ENCODE measurements at regions not wholly inside any gene's neighbourhood (a gene's known extent, or its start where the extent isn't known, plus 50 kb on each side); places are given as distances from the start of the nearest gene placed in this dataset.

DNA sequence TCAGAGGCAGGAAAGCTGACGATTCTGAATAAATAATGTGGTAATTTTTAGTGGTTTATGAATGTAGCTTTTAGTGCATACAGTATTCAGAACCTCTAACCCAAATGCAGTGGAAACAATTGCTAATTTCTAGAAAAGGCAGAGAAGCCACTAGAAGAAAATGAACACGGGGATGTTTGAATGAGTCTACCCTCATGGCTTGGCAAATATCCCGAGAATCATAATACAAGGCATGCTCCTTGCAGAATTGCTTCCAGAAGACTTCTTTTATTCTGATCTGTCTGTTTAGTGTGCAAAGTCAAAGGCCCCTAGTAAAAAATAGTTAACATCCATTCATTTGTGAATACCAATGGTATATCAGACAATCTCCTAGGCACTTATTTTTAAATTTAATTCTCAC is 246.8 kb downstream of the LMO4 start:
- H3K36me3 ChIP-seq (ENCODE audit: control insufficient read depth, insufficient read depth, low read length), result no peaks in the 10 kb centered on the region
- ChIA-PET POLR2A (no interaction called here), CTCF (no interaction called here)
- H3K4me3 ChIP-seq (ENCODE audit: low read depth, low read length), result no peak overlapping the region
- no peaks in the 10 kb centered on the region for H3K27me3 ChIP-seq (ENCODE audit: control insufficient read depth, insufficient read depth, low read length)
- TF ChIP-seq, protein P1, sequence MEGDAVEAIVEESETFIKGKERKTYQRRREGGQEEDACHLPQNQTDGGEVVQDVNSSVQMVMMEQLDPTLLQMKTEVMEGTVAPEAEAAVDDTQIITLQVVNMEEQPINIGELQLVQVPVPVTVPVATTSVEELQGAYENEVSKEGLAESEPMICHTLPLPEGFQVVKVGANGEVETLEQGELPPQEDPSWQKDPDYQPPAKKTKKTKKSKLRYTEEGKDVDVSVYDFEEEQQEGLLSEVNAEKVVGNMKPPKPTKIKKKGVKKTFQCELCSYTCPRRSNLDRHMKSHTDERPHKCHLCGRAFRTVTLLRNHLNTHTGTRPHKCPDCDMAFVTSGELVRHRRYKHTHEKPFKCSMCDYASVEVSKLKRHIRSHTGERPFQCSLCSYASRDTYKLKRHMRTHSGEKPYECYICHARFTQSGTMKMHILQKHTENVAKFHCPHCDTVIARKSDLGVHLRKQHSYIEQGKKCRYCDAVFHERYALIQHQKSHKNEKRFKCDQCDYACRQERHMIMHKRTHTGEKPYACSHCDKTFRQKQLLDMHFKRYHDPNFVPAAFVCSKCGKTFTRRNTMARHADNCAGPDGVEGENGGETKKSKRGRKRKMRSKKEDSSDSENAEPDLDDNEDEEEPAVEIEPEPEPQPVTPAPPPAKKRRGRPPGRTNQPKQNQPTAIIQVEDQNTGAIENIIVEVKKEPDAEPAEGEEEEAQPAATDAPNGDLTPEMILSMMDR (IDR thresholded peaks at IDR 0.05; ENCODE audit: insufficient read depth, low read depth, low read length), result no peak
- no peak for DNase-seq (ENCODE audit: low read depth)

DNA sequence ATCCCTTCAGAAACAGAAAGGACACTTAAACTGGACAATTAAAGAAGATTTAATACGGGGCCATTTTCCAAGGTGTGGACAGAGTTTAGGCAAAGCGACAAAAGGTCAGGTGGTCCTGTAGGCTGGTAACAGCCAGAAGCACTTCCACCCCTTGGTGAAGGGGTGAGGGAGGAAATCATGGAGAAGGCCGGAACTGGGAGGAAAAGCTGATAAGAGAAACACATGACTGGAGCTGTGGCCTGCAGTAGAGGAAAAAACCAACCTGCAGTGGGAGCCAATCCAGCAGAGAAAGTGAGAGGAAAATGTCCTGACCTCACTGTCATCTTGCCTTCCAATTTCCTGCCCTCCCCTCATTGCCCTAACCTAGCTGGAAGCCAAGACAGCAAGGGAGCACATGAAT is 249.8 kb downstream of the LMO4 start:
- TF ChIP-seq, protein P1 (IDR thresholded peaks at IDR 0.05; ENCODE audit: insufficient read depth, low read depth, low read length), result no peak
- Histone ChIP-seq H3K36me3 (ENCODE audit: control insufficient read depth, insufficient read depth, low read length) (no peaks in the 10 kb centered on the region), H3K4me3 (ENCODE audit: low read depth, low read length) (no peak overlapping the region), H3K27me3 (ENCODE audit: control insufficient read depth, insufficient read depth, low read length) (no peaks in the 10 kb centered on the region)
- ChIA-PET POLR2A (no interaction called here), CTCF (interaction anchor here (1.6 kb wide), 1 partner anchor 10 kb away, joined by 4 read pairs; no protein-coding TSS in a partner anchor)
- no peak for DNase-seq (ENCODE audit: low read depth)

DNA sequence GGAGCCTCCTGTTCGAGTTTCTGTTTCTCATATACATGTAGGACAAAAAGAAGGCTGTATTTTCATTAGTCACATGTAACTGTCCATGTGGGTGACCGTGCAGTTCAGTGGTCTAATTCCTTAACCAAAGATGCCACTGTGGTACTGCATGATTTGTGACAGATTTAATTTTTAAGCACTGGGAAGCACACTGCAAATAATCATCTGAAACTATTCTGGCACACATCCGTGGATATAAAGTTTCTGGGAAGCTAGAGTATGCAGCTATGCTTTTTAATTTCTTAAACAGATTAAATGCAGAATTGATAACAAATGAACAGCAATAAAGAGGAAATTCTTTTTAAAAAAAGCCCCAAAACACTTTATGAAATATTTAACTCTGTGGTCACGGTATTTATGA is 254.8 kb downstream of the LMO4 start:
- Histone ChIP-seq H3K4me3 (ENCODE audit: low read depth, low read length) (no peak overlapping the region), H3K36me3 (ENCODE audit: control insufficient read depth, insufficient read depth, low read length) (no peaks in the 10 kb centered on the region), H3K27me3 (ENCODE audit: control insufficient read depth, insufficient read depth, low read length) (no peaks in the 10 kb centered on the region)
- CTCF ChIA-PET, result interaction anchor here (0.6 kb wide), 1 partner anchor 640 kb away, joined by 3 read pairs; no protein-coding TSS in a partner anchor
- POLR2A ChIA-PET, result no interaction called here
- TF ChIP-seq, protein P1 (IDR thresholded peaks at IDR 0.05; ENCODE audit: insufficient read depth, low read depth, low read length), result no peak
- DNase-seq (ENCODE audit: low read depth), result no peak

DNA sequence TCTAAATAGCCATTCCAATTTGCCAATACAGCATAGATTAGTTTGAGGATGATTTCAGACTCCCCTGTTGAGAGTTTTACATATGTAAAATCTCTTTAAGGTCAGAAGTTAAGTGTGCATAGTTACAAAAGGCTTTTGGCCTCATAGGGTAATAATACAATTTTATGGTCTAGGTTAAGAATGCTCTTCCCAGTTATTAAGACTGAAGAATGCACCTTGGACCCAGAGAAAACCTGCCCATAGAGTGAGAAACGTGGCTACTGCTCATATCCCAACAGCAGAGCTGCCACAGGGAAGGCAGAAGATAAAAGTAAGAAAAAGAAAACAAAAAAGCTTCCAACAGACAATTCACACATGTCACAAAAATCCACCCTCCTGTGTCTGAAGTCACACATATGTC is 255.9 kb downstream of the LMO4 start:
- CTCF ChIA-PET, result interaction anchor here (0.9 to 1.4 kb wide), 2 partner anchors 20 to 369 kb away, joined by 3 read pairs; no protein-coding TSS in a partner anchor
- TF ChIP-seq, protein P1 (IDR thresholded peaks at IDR 0.05; ENCODE audit: insufficient read depth, low read depth, low read length), result no peak
- H3K36me3 ChIP-seq (ENCODE audit: control insufficient read depth, insufficient read depth, low read length), result no peaks in the 10 kb centered on the region
- no peak for DNase-seq (ENCODE audit: low read depth)
- H3K27me3 ChIP-seq (ENCODE audit: control insufficient read depth, insufficient read depth, low read length), result no peaks in the 10 kb centered on the region
- no peak overlapping the region for H3K4me3 ChIP-seq (ENCODE audit: low read depth, low read length)
- POLR2A ChIA-PET, result no interaction called here

DNA sequence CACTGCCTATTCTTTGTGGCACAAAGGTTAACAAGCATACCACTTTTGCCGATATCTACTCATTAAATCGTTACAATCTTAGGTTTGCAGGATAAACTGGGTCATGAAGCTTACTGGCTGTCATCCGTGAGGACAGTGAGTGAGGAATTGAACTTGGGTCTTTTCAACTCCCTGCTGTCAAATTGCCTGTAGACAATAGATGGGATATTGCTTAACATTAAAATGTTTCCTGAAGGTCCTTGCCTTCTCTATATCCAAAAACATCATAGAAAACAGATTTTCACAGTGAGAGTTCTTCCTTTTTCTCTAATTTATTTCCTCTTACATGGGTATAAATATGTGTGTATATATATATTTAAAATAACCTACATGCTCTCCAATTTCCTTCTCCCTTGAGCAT is 257.8 kb downstream of the LMO4 start:
- DNase-seq (ENCODE audit: low read depth), result no peak
- ChIA-PET POLR2A (no interaction called here), CTCF (no interaction called here)
- Histone ChIP-seq H3K36me3 (ENCODE audit: control insufficient read depth, insufficient read depth, low read length) (no peaks in the 10 kb centered on the region), H3K4me3 (ENCODE audit: low read depth, low read length) (no peak overlapping the region), H3K27me3 (ENCODE audit: control insufficient read depth, insufficient read depth, low read length) (no peaks in the 10 kb centered on the region)
- TF ChIP-seq, protein P1 (IDR thresholded peaks at IDR 0.05; ENCODE audit: insufficient read depth, low read depth, low read length), result no peak
